GM18505 (cell line): ENCODE measurements at regions not wholly inside any gene's neighbourhood (a gene's known extent, or its start where the extent isn't known, plus 50 kb on each side); places are given as distances from the start of the nearest gene placed in this dataset.

Experiments used
- ATAC-seq: cut with Tn5 transposase; IDR thresholded peaks from one replicate; pipeline ENCODE4 v1.9.1; 2021; ENCODE audit not compliant: unreplicated experiment
- POLR2A ChIP-seq: IDR thresholded peaks from 4 replicates; pipeline ENCODE4 v1.6.1; 2011; ENCODE audit warnings: borderline replicate concordance; ENCODE audit not compliant: insufficient read depth, insufficient read length; ENCODE audit errors: extremely low read depth

DNA sequence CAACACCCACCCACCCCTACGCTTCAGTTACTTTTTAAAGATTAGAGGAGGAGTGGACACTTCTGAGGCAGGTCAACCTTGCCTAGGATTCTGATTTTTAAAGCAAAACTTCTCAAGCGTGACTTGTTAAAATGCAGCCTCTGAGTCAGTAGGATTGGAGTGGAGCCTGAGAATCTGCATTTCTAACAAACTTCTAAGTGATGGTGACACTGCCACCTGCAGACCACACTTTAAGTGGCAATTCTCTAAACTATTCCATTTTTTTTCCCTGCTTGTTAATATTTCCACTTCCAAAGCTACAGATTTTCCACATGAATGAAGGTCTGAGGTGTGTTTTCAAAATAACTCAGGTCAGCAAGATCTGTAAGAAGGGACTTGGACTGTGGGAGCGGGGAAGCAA is 171.1 kb upstream of the CCDC150 start:
- no peak for TF ChIP-seq POLR2A
- ATAC-seq: no peak

DNA sequence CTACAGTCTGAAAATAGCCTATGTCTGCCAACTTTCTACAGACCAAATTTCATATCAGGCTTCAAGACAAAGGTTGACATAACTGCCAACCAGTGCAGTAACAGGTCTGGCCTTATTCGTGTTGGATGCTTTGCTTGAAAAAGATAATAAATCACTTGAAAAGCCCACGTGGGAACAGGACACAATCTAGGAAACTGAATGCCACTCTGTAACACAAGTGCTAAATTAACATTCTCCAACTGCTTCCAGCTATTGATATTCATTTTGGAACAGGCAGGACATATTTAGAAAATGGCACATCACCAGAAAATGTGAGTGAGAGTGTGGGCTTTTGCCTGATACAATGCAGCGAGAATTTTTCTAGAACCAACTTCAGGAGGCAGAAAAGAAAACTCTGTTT is 165.9 kb upstream of the CCDC150 start:
- no peak for TF ChIP-seq POLR2A
- ATAC-seq: no peak

DNA sequence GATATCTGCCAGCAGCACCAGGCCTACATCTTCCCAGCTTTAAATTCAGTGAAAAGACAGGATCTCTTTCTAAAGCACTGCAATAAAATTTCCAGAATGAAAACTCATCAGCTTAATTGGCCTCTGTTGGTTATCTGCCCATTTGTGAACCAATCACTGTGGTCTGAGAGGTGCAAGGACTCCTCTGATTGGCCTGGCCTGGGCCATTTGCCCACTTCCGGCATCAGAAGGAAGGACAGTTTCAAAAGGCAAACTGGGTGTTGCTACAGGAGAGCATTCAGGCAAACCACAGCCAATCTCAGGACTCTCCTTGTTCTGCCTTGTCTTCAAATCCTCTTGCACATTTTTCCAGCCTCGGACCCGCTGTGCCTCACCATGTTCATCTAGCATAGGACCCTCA is 163.9 kb upstream of the CCDC150 start:
- TF ChIP-seq POLR2A: no peak
- ATAC-seq: no peak

DNA sequence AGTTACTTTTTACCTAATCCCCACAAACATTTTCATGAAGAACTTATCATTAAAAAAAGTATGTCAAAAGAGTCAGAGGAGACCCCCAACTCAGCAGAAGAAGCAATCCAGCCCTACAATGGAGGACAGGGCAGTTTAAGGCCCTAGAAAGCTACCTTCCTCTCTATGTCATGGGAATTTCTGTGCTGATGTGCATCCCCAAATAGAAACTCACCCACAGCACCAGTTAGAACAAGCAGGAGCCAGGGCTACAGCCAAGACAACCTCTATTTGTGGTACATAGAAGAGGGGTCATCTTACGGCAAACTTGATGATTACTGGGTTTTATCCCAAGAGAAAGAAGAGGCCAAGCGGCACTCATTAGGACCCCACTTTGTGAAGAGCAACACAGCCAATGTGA is 160.9 kb upstream of the CCDC150 start:
- TF ChIP-seq POLR2A: no peak
- no peak for ATAC-seq

- ATAC-seq: no peak
Observed at GRCh38 chr2:196479350-196479749, 160.2 kb upstream of the CCDC150 start.

DNA sequence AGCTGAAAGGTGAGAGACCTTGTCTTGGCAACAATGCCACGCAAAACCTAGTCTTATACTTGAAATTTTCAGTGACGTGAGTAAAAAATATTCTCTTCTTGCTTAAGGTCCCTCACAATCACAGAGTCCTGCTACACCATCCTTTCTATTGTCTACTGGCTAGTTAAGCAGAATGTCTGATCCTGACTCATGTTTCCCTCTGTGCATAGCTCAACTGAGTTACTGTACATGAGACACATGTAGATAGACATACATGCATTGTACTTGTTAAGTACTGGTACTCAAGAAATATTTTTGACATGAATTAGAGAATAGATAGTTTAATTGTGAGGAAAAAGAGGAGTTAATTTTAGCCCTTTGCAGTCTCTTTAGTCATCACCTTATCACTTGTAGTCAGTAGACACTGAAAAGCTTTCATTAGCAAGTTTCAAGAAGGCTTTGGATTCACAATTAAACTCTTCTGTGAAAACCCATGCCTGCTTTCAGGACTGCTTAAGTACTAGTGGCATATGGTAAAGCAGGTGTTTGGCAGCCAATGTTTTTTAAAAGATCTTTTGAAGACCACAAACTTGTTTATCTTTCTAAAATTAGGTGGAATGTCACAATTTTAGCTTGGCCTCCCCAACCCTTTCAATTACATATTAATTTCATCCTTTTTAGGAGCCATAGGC is 158.7 kb upstream of the CCDC150 start:
- no peak for TF ChIP-seq POLR2A

More at GRCh38 chr2:196479350-196479749, 160.2 kb upstream of the CCDC150 start:
- TF ChIP-seq POLR2A: no peak

GRCh38 chr2:196481324-196481697 is 158.2 kb upstream of the CCDC150 start:
- ATAC-seq: no peak
- no peak for TF ChIP-seq POLR2A

More for the DNA sequence above, 158.7 kb upstream of the CCDC150 start:
- ATAC-seq: no peak

DNA sequence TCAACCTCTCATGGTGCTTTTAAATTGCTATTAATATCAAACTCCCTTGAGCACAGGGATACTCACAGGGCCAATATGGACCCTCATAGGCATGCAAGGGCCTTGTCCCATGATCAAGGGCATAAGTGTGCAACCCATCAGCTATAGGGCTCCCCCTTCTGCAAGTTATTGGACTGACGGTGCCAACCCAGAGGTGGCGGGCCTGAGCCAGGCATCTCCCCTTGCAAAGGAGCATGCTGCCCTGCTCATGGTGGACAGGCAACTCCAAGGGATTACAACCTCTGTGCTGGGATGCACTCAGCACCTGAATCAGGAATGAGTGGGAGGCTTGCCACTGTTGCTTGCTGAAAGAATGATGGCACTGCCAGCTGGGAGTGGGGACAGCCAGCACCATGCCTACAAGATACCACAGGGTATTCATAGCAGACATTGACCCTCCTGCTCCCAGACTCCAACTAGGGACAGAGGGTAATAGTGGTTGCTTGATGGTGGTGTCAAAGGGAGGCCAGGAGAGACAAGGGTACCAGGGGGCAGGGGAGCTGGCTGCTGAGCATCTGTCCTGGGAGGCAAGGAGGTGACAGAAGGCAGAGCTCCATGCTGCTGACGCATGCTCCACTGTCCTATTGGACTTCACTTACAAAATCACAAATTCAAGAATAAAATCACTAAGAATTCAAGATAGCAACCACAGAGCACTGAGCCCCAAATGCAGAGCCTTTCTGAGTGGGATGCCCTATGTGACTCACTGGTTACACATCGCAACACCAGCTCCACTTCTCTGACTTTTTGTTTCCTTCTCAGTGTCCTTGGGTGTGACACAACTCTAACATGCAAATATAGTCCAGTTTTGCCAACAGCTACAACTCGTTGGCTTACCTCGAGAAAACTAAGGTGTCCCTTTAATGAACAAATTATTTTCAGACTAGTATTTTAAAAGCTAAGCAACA is 157.1 kb upstream of the CCDC150 start:
- TF ChIP-seq POLR2A: no peak
- ATAC-seq: no peak

DNA sequence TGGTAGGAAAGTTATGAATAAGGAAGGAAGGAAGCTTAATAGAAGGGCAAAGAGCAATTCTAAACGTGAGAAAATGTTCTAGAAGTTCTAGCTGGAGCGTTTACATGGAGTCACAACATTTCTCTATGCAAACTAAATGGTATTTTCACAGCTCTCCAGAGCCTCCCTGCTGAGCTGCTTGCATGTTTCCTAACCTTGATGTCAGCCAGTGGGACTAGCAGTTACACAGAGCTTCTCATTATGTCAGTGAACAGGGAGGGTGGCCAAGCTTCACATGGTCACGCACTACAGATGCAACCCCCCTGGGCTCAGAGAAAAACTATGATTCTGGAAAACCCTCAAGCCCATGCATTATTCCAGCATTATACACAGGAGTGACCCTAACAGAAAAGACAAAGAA is 153.4 kb upstream of the CCDC150 start:
- no peak for TF ChIP-seq POLR2A
- ATAC-seq: no peak

DNA sequence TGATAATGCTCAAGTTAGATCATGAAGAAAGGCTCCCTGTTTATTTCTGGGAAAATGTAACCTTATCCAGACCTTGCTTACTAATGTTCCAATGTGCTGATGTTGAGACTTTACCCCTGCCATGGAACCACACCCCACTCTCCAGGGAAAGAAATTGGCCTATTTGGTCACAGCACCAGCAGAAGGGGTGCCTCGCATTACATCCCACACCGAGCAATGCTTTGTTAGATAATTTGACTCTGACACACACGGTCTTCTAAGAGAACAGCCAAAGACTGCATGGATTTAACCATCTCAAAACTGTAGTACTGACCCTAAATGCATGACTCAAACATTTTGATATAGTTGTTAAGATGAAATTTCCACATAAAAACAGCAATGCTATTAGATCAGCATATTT is 152.1 kb upstream of the CCDC150 start:
- no peak for TF ChIP-seq POLR2A
- ATAC-seq: no peak

GRCh38 chr2:196489371-196489770 is 150.1 kb upstream of the CCDC150 start:
- ATAC-seq: no peak

GRCh38 chr2:196492946-196493345 is 146.6 kb upstream of the CCDC150 start:
- TF ChIP-seq POLR2A: no peak
- ATAC-seq: no peak

More at GRCh38 chr2:196489371-196489770, 150.1 kb upstream of the CCDC150 start:
- no peak for TF ChIP-seq POLR2A

GRCh38 chr2:196498962-196499361 is 140.6 kb upstream of the CCDC150 start:
- ATAC-seq: no peak
- TF ChIP-seq POLR2A: no peak

- no peak for ATAC-seq
- no peak for TF ChIP-seq POLR2A
Observed at GRCh38 chr2:196499686-196500085, 139.8 kb upstream of the CCDC150 start.
